ENCODE measurements at regions not wholly inside any gene's neighbourhood (a gene's known extent, or its start where the extent isn't known, plus 50 kb on each side); places are given as distances from the start of the nearest gene placed in this dataset.

GRCh38 chr6:1485678-1486077 lies 96.3 kb downstream of the FOXF2 start:
- no peak for DNase-seq

DNA sequence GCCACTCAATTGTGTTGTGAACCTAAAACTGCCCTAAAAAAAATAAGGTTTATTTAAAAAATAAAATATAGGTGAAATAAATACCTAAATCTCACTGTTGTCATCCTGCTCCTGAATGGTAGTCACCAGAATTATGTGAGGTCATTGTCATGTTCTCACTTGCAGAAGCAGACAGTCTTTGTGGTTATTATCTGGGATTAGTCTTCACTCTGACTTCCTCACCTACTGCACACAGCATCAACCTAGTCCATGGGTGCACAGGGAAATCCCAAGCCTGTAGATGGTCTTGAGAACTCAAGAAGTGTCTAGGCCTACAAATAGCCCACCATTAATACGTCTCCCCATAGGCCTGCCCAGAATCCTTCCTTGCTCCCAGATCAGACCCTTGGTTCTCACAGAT lies 97.0 kb downstream of the FOXF2 start:
- DNase-seq: no peak

- DNase-seq: no peak
Observed at GRCh38 chr6:1487239-1487638, 97.9 kb downstream of the FOXF2 start.

DNA sequence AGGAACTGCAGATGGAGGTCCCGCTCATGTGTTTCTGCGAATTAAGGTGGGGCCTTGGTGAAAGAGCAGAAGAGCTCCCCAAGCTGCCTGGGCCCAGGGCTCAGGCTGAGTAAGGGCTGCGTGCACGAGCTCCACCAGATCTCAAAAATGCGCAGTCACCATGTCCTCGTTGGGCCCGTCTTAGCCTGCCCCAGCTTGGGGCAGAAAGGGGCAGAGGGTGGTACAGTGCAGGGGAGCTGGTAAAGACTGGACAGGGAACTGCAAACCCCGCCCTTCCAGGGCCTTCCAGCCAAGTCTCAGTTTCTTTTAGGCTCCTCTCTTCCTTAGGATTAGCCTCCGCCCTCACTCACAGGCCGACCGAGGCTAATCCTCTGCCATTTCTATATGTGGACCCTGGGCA lies 101.6 kb downstream of the FOXF2 start:
- DNase-seq: no peak

- DNase-seq: no peak
Observed at GRCh38 chr6:1491591-1492319, 102.4 kb downstream of the FOXF2 start.

DNA sequence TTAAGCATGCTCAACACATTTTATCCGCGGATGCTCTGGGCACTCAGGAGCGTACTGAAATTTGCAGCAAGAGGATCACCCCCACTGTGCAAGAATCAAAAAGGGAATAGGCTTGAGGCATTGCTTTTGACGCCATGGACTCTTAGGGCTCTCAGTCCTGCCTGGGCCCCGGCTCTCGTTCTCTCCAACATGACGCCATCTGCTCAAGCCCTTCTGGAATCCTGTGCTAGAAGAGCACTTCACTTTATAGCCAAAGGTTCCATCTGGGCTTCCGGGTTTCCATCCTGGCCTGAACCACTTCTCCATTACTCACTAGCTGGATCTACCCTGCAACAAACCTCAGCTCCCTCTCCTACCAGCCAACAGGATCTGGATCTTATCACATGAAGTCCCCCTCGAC lies 105.3 kb downstream of the FOXF2 start:
- DNase-seq: no peak

DNA sequence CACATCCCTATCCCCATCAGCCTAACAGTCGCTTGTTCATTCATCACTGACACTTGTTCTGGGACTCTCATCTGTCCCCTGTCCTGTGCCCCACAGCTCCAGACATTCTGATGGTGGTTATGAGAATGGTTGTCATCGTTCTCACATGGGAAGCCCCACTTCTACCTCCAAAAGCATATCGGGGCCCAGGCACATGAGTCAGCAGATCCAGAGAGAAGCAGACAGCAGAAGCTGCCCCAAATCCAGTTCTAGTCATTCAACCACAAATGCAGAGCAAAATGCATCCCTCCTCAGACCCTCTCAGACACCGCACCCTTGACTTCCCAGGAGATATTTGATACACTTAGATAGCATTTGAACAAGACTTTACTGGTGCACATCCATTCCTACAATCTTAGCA lies 106.0 kb downstream of the FOXF2 start:
- no peak for DNase-seq

DNA sequence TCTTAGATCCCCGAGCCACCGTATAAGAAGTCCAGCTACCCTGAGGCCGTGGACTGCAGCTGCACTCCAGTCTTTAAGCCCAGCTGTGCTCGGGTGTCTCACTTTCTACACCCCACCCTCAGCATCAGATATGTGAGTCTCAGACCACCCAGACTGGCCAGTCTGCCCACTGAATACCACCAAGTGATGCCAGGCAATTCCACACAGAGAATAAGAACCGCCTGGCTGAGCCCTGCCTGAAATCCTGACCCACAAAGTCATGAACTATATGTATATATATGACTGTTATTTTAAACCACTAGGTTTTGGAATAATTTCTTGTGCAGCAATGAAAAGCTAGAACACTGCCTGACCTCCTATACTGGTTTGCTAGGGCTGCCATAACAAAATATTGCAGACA lies 106.7 kb downstream of the FOXF2 start:
- no peak for DNase-seq

- DNase-seq: peak; percentile 29
Observed at GRCh38 chr6:1496836-1497760, 107.7 kb downstream of the FOXF2 start.

DNA sequence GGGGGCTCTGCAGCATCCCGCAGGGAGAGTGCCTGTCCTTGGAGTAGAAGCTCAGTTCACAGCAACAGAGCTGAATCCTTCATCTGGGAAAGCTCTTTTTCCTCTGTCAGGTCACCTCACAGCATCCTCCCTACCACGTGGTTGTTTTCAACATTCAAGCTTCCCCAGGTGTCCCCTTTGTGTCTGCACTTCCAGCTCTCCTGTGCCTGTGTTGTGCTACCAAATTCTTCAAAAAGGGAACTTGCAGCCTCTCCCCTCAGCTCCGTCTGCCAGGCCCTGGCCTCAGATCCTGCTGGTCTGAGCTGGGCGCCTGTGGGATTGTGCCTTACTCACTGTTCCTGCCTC lies 108.4 kb downstream of the FOXF2 start:
- DNase-seq: no peak

DNA sequence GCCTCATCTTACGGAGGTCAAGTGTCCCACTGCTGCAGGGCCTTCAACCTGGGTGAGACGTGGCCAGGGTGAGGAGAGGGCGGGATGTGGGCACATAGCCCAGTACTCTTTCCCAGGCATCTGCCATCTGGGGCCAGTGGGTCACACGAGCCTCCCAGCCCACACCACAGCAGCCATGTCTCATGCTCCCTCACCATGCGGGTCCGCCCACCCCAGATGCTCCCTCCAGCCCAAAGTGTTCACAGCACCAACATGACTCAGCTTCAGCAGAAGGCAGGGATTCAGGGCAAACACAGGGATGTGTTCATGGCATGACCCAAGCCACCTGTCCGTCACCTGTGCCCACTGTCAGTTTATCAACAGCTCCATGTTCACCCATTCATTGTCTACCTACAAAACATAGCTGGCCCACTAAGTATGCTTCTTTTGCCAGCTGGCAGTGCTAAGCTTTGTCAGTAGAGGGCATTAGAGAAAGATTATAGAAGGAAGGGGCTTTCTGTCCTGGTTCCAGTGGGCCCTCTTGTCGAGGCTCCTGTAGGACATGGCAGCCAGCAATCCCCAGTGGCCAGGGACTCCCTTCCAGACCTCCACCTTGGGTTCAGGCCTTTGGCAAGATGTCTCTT lies 109.2 kb downstream of the FOXF2 start:
- DNase-seq: peak; percentile 24

GRCh38 chr6:1499777-1500176 lies 109.9 kb upstream of the FOXC1 start:
- no peak for DNase-seq

DNA sequence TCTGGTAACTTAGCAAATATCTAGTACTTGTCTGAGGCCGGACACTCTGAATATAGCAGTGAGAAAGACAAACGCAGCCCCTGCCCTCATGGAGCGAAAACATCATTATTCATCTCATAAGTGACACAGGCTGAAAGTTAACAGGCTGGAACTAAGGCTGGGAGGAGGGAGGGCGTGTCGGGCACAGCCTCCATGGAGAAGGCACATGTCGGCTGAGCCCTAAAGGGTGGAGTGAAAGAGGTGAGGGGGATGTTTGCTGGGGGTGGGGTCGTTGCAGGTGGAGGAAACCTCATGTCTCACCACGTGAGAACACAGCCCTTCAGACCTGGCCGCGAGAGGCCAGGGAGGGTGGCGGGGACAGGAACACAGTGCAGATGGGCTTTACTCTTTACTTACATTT lies 108.8 kb upstream of the FOXC1 start:
- no peak for DNase-seq

- peak; percentile 7 for DNase-seq
Observed at GRCh38 chr6:1502041-1502440, 107.7 kb upstream of the FOXC1 start.

GRCh38 chr6:1503811-1504210 lies 105.9 kb upstream of the FOXC1 start:
- no peak for DNase-seq

- no peak for DNase-seq
Observed at GRCh38 chr6:1504465-1504864, 105.2 kb upstream of the FOXC1 start.

GRCh38 chr6:1507251-1507650 lies 102.5 kb upstream of the FOXC1 start:
- no peak for DNase-seq

GRCh38 chr6:1509241-1509640 lies 100.5 kb upstream of the FOXC1 start:
- DNase-seq: no peak

- no peak for DNase-seq
Observed at GRCh38 chr6:1510239-1510638, 99.5 kb upstream of the FOXC1 start.

DNA sequence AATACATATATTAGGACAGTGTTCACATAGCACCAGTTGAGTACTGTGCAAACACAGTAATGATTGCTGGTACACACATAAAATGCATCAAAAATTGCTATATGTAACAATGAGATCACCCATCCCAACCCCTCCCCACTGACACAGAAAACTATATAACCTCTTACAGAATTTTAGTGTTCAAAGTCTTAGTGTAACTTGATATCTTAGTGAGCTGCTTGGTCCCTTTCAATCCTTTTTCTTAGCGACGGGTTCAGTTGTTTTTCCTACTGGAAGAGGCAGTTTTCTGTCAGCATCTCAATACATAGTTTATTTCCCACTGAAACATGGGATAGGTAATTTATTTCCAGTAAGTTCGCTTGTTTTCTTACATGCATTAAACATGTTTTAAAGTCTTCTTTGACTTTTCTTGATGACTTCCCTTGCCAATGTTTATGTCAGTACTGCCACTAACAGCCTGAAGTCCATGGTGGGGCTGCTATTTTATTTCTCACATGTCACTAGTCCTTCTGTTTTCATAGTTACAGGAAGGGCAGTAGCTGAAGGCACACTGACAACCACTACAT lies 96.4 kb upstream of the FOXC1 start:
- DNase-seq: no peak

GRCh38 chr6:1514078-1514477 lies 95.6 kb upstream of the FOXC1 start:
- DNase-seq: no peak

DNA sequence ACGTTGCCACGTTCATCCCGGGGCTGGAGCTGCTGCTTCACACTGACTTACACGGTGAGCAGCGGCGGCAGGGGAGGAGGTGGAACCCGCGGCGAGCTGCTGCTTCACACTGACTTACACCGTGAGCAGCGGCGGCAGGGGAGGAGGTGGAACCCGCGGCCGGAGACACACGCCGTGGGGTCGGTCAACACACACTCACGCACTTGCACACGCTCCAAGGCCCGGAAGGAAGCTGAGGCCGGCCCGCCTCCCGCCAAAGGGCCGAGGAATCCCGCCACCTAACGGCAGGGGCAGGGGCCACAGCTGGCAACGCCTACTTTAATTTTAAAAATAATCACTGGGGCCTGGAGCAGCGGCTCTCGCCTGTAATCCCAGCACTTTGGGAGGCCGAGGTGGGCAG lies 94.4 kb upstream of the FOXC1 start:
- peak; percentile 55 for DNase-seq

DNA sequence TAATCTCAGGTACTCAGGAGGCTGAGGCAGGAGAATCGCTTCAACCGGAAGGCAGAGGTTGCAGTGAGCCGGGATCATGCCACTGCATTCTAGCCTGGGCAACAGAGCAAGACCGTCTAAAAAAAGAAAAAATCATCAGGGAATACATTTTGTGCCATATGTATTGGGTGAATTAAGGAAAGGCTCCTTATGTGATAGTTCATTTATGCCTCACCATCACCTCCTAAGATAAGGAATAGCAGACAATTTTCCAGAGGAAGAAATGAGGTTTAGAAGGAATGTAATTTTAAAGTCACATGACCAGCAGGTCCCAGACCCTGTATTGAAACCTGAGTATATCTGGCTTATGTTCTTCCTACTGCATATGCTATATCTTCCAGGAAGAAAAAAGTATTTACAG lies 93.9 kb upstream of the FOXC1 start:
- no peak for DNase-seq

All from NCI-H69 (cell line).